ENCODE measurements at regions not wholly inside any gene's neighbourhood (a gene's known extent, or its start where the extent isn't known, plus 50 kb on each side); places are given as distances from the start of the nearest gene placed in this dataset.

GRCh38 chr7:25353732-25354131, 125.4 kb upstream of the NPVF start:
- no peak overlapping the region for H3K4me3 ChIP-seq (replicated peaks; ENCODE audit: insufficient read depth, low read length)
- H3K27ac ChIP-seq (replicated peaks), result no peak overlapping the region
- no peaks in the 10 kb centered on the region for H3K27me3 ChIP-seq (ENCODE audit: insufficient read depth, poor library complexity, severe bottlenecking)
- DNase-seq (ENCODE audit: low read depth in 1 of 2, low spot score in 1 of 2), result no peak
- TF ChIP-seq GABPA (IDR thresholded peaks at IDR 0.05; ENCODE audit: low read depth) (no peak), REST (IDR thresholded peaks at IDR 0.05; ENCODE audit: insufficient replicate concordance, low read depth) (no peak), CTCF (IDR thresholded peaks at IDR 0.05; ENCODE audit: insufficient read depth, low read length) (no peak), SPI1 (IDR thresholded peaks at IDR 0.05; ENCODE audit: borderline replicate concordance, low read depth) (no peak), POLR2AphosphoS5 (IDR thresholded peaks at IDR 0.05; ENCODE audit: low read depth) (no peak)

- DNase-seq (ENCODE audit: low read depth in 1 of 2, low spot score in 1 of 2), result no peak
- Histone ChIP-seq H3K27ac (replicated peaks) (no peak overlapping the region), H3K27me3 (ENCODE audit: insufficient read depth, poor library complexity, severe bottlenecking) (no peaks in the 10 kb centered on the region), H3K4me3 (replicated peaks; ENCODE audit: insufficient read depth, low read length) (no peak overlapping the region)
- no peak for TF ChIP-seq CTCF (IDR thresholded peaks at IDR 0.05; ENCODE audit: insufficient read depth, low read length)
- no peak for TF ChIP-seq REST (IDR thresholded peaks at IDR 0.05; ENCODE audit: insufficient replicate concordance, low read depth)
- no peak for TF ChIP-seq GABPA (IDR thresholded peaks at IDR 0.05; ENCODE audit: low read depth)
- no peak for TF ChIP-seq SPI1 (IDR thresholded peaks at IDR 0.05; ENCODE audit: borderline replicate concordance, low read depth)
- no peak for TF ChIP-seq POLR2AphosphoS5 (IDR thresholded peaks at IDR 0.05; ENCODE audit: low read depth)
Observed at GRCh38 chr7:25356534-25357151, 128.4 kb upstream of the NPVF start.

- Histone ChIP-seq H3K4me3 (replicated peaks; ENCODE audit: insufficient read depth, low read length) (no peak overlapping the region), H3K27ac (replicated peaks) (no peak overlapping the region), H3K27me3 (ENCODE audit: insufficient read depth, poor library complexity, severe bottlenecking) (no peaks in the 10 kb centered on the region)
- TF ChIP-seq POLR2AphosphoS5 (IDR thresholded peaks at IDR 0.05; ENCODE audit: low read depth) (no peak), REST (IDR thresholded peaks at IDR 0.05; ENCODE audit: insufficient replicate concordance, low read depth) (no peak), GABPA (IDR thresholded peaks at IDR 0.05; ENCODE audit: low read depth) (no peak), CTCF (IDR thresholded peaks at IDR 0.05; ENCODE audit: insufficient read depth, low read length) (no peak), SPI1 (IDR thresholded peaks at IDR 0.05; ENCODE audit: borderline replicate concordance, low read depth) (no peak)
- no peak for DNase-seq (ENCODE audit: low read depth in 1 of 2, low spot score in 1 of 2)
Observed at GRCh38 chr7:25358926-25359325, 130.6 kb upstream of the NPVF start.

Measured in HL-60 (cell line).